Aorta (tissue), 5 donors: ENCODE measurements at regions not wholly inside any gene's neighbourhood (a gene's known extent, or its start where the extent isn't known, plus 50 kb on each side); places are given as distances from the start of the nearest gene placed in this dataset.
"Not testable (repeated sequence)": the region's sequence is repeated elsewhere in the genome, so short reads cannot be mapped to it uniquely, and the experiment has no call there.

Experiments used
- ATAC-seq: fragments of 200-7000 bp; cut with Tn5 transposase; one replicate; pipeline ENCODE4 v1.9.1; 2022; ENCODE audit warnings: moderate library complexity; ENCODE audit not compliant: low FRiP score
- DNase-seq, 2 donors: peaks; one replicate each; pipeline ENCODE4 v3.0.0-alpha.2; 2020
- H3K27ac ChIP-seq, 2 donors: one replicate each; pipeline ENCODE4 v1.5.1; 2013; ENCODE audit warnings: low read length in 2 of 2, mild to moderate bottlenecking in 2 of 2, moderate library complexity in 2 of 2, control low read depth in 1 of 2, inconsistent platforms in 1 of 2, low read depth in 1 of 2
- H3K27me3 ChIP-seq, 2 donors: one replicate each; pipeline ENCODE4 v1.6.1; 2013; ENCODE audit warnings: control low read depth in 1 of 2, low read length in 1 of 2, mild to moderate bottlenecking in 1 of 2, moderate library complexity in 1 of 2; ENCODE audit not compliant: insufficient read depth in 2 of 2, control insufficient read depth in 1 of 2
- H3K36me3 ChIP-seq, 2 donors: one replicate each; pipeline ENCODE4 v1.6.1; 2013; ENCODE audit warnings: control low read depth in 1 of 2, low read length in 1 of 2, mild to moderate bottlenecking in 1 of 2; ENCODE audit not compliant: insufficient read depth in 2 of 2, control insufficient read depth in 1 of 2
- H3K4me1 ChIP-seq, 2 donors: one replicate each; pipeline ENCODE4 v1.6.1; 2013; ENCODE audit warnings: low read length in 2 of 2, control low read depth in 1 of 2, mild to moderate bottlenecking in 1 of 2, moderate library complexity in 1 of 2; ENCODE audit not compliant: insufficient read depth in 2 of 2, control insufficient read depth in 1 of 2
- H3K4me3 ChIP-seq, 2 donors: one replicate each; pipeline ENCODE4 v1.5.1; 2013; ENCODE audit warnings: low read length in 2 of 2, control low read depth in 1 of 2, mild to moderate bottlenecking in 1 of 2
- H3K9me3 ChIP-seq: one replicate; pipeline ENCODE4 v1.6.1; 2013; ENCODE audit warnings: mild to moderate bottlenecking, low read length; ENCODE audit not compliant: control insufficient read depth
- WGBS, 2 donors: extraction: QIAGEN DNeasy Blood & Tissue Kit; methylation state at CpG; one replicate each; pipeline ENCODE4 v1.1.7; 2013; 5-methylcytosine and 5-hydroxymethylcytosine counted together
- intact Hi-C, 2 donors: fragments of 100-400 bp; cut with DNase I; formaldehyde crosslinking; loops; one replicate each; pipeline versions ENCODE4 v1.14.2 to v1.15.0; 2022
- donor health status: healthy with polysubstance abuse.
- donor health status: Bipolar disorder and iron deficiency.
- donor health status: DM: no; HTN: no; CAD: no.
- donor health status: DM: no; HTN: no; CAD: no.
- donor health status: DM: yes; HTN: yes; CAD: no.

- intact Hi-C loops = no loop called here
- Histone ChIP-seq H3K27me3 (no peaks in the 10 kb centered on the region), H3K9me3 (no peaks in the 10 kb centered on the region), H3K4me1 (no peaks in the 10 kb centered on the region), H3K27ac (no peak overlapping the region), H3K4me3 (no peak overlapping the region), H3K36me3 (no peaks in the 10 kb centered on the region)
- 86 to 87% methylated on average over 20 of the region's 20 CpGs for WGBS, 2 donors
- DNase-seq (no peak), ATAC-seq (no peak)
Observed at GRCh38 chr13:21287331-21287907, 111.0 kb downstream of the MRPL57 start.

- ATAC-seq = no peak
- H3K4me1 ChIP-seq = no peaks in the 10 kb centered on the region
- 92 to 99% methylated on average over 5 of the region's 5 CpGs for WGBS, 2 donors
- H3K4me3 ChIP-seq = no peak overlapping the region
- intact Hi-C loops = no loop called here
- H3K27me3 ChIP-seq = no peaks in the 10 kb centered on the region
- DNase-seq = no peak
- no peaks in the 10 kb centered on the region for H3K36me3 ChIP-seq
- no peaks in the 10 kb centered on the region for H3K9me3 ChIP-seq
- no peak overlapping the region for H3K27ac ChIP-seq
Observed at GRCh38 chr13:21289475-21289874, 113.0 kb downstream of the MRPL57 start.

- not testable (repeated sequence) for H3K27ac ChIP-seq, H3K27me3 ChIP-seq, H3K4me1 ChIP-seq, H3K4me3 ChIP-seq, H3K9me3 ChIP-seq, DNase-seq, H3K36me3 ChIP-seq, ATAC-seq
- intact Hi-C loops = loop anchor here in 1 of 2 donors (10.0 kb wide), 1 partner anchor 116 kb away; the partner anchor contains the start of genes MRPL57 and SKA3
- WGBS, 2 donors = 91 to 92% methylated on average over 13 of the region's 13 CpGs
Observed at GRCh38 chr13:21290442-21291002, 114.1 kb downstream of the MRPL57 start.

- 75% methylated on average over 7 of the region's 7 CpGs for WGBS, 2 donors
- intact Hi-C loops = loop anchor here in 1 of 2 donors (10.0 kb wide), 1 partner anchor 117 kb away; the partner anchor contains the start of genes MRPL57 and SKA3
- Histone ChIP-seq H3K9me3 (no peaks in the 10 kb centered on the region), H3K4me1 (no peaks in the 10 kb centered on the region), H3K27ac (no peak overlapping the region), H3K36me3 (no peaks in the 10 kb centered on the region), H3K27me3 (no peaks in the 10 kb centered on the region), H3K4me3 (no peak overlapping the region)
- ATAC-seq (no peak), DNase-seq (no peak)
Observed at GRCh38 chr13:21291840-21292239, 115.4 kb downstream of the MRPL57 start.

- WGBS, 2 donors = 28 to 35% methylated on average over 5 of the region's 5 CpGs
- H3K27ac ChIP-seq = peak overlapping the region in 1 of 2 donors; percentile 6
- H3K36me3 ChIP-seq, H3K4me3 ChIP-seq, DNase-seq, H3K4me1 ChIP-seq, H3K9me3 ChIP-seq, H3K27me3 ChIP-seq: not testable (repeated sequence)
- peak; percentile 69 for ATAC-seq
- intact Hi-C loops = loop anchor here (5.0 to 10.0 kb wide), 3 partner anchors 122 to 350 kb away; partner anchors contain the start of genes MRPL57 (in 1 of the 2) and SKA3 (in 1 of the 2)
Observed at GRCh38 chr13:21296991-21297390, 120.5 kb downstream of the MRPL57 start.

DNA sequence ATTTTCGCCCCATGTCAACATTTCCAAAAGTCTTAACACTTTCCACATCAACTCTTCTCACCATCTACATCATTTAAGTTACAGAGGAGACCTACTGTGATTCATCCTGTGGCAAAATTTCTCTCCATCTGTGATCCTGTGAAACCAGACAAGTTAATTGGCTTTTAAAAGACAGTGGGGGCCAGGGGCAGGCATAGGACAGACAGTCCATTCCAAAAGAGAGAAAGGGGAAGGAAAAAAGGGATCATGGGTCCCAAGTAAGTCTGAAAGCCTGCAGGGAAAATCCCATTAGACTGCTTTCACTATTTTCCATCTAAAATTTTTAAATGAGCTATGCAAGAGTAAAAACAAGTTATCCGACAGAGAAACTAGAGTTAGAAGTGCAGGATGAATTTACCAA is 121.0 kb downstream of the MRPL57 start:
- H3K36me3 ChIP-seq = no peaks in the 10 kb centered on the region
- intact Hi-C loops = loop anchor here (5.0 to 10.0 kb wide), 3 partner anchors 123 to 350 kb away; partner anchors contain the start of genes MRPL57 (in 1 of the 2) and SKA3 (in 1 of the 2)
- no peak overlapping the region for H3K4me3 ChIP-seq
- DNase-seq = no peak
- no peaks in the 10 kb centered on the region for H3K9me3 ChIP-seq
- H3K27ac ChIP-seq = peak overlapping the region; percentile 51 to 62
- ATAC-seq = no peak
- H3K27me3 ChIP-seq = no peaks in the 10 kb centered on the region
- WGBS, 2 donors = 49 to 55% methylated on average over 2 of the region's 2 CpGs
- H3K4me1 ChIP-seq = no peaks in the 10 kb centered on the region

- 0% methylated on average over 73 to 74 of the region's 74 CpGs for WGBS, 2 donors
- Histone ChIP-seq H3K4me3 (peak overlapping the region; percentile 55 to 76), H3K36me3 (no peaks in the 10 kb centered on the region), H3K9me3 (no peaks in the 10 kb centered on the region), H3K27me3 (no peaks in the 10 kb centered on the region), H3K27ac (peak overlapping the region in 1 of 2 donors; percentile 4), H3K4me1 (no peaks in the 10 kb centered on the region)
- peak; percentile 100 for ATAC-seq
- DNase-seq = peak; percentile 90 to 93
- intact Hi-C loops = loop anchor here (2.0 to 10.0 kb wide), 4 partner anchors 123 to 351 kb away; partner anchors contain the start of genes MRPL57 (in 1 of the 2), SKA3 (in 1 of the 2) and ZDHHC20 (in 1 of the 2)
Observed at GRCh38 chr13:21297914-21298831, 121.7 kb downstream of the MRPL57 start.

DNA sequence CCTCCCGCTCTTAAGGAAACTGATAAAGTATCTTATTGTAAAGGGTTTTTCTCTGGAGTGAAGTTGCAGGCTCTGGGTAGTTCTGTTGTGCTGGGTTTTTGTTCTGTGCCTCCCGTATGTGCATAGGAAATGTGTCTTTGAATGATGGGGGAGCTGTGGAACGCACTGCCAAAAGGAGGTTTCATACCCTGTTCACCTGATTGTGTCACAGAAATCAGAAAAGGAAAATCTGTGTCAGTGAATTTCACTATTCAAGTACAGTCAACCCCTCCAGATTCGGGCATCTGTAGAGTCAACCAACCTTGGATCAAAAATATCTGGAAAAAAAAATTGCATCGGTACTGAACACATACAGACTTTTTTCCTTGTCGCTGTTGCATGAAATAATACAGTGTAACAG is 127.8 kb downstream of the MRPL57 start:
- Histone ChIP-seq H3K4me3 (no peak overlapping the region), H3K9me3 (no peaks in the 10 kb centered on the region), H3K27ac (no peak overlapping the region), H3K36me3 (no peaks in the 10 kb centered on the region), H3K4me1 (no peaks in the 10 kb centered on the region), H3K27me3 (no peaks in the 10 kb centered on the region)
- WGBS, 2 donors = 95 to 96% methylated on average over 6 of the region's 6 CpGs
- intact Hi-C loops = no loop called here
- DNase-seq = no peak
- ATAC-seq = no peak
